PC-9 (cell line): ENCODE measurements at regions not wholly inside any gene's neighbourhood (a gene's known extent, or its start where the extent isn't known, plus 50 kb on each side); places are given as distances from the start of the nearest gene placed in this dataset.

ENCODE experiments used
- BruUV-seq: library from RNA; stranded (reverse); fragments of 400-500 nt; replicated peaks from 2 replicates; lab custom pipeline; 2021; lab: Mats Ljungman, UMichigan
- CTCF ChIA-PET: fragments of 300-600 bp; sonication (Branson Sonifier 250); formaldehyde crosslinking; loops from one replicate; lab custom pipeline; 2022; ENCODE audit warnings: antibody characterized with exemption; lab: Charles Lee
- POLR2A ChIA-PET: fragments of 300-600 bp; sonication (Branson Sonifier 250); formaldehyde crosslinking; loops from one replicate; lab custom pipeline; 2022; ENCODE audit warnings: antibody characterized with exemption; ENCODE audit not compliant: unreplicated experiment; lab: Charles Lee
- DNase-seq, 2 experiments: peaks; one replicate each; pipeline versions ENCODE4 v3.0.0 to v3.0.0-alpha.2; 2015 to 2022; ENCODE audit warnings: mixed read lengths in 1 of 2
- H2AFZ ChIP-seq: fragments of 200-600 bp; sonication (generic); 2 replicates; pipeline ENCODE4 v1.8.1; 2017; ENCODE audit warnings: antibody characterized with exemption
- H3F3A ChIP-seq: fragments of 200-600 bp; sonication (generic); 2 replicates; pipeline ENCODE4 v1.8.1; 2017; ENCODE audit warnings: antibody characterized with exemption, mild to moderate bottlenecking, low read depth; ENCODE audit not compliant: insufficient read depth
- H3K27ac ChIP-seq: fragments of 200-600 bp; sonication (generic); 2 replicates; pipeline ENCODE4 v1.6.1; 2016; ENCODE audit warnings: mixed run types
- H3K27me3 ChIP-seq: fragments of 200-600 bp; sonication (generic); 2 replicates; pipeline ENCODE4 v1.6.1; 2016; ENCODE audit warnings: low read depth, mixed run types; ENCODE audit not compliant: insufficient read depth
- H3K36me3 ChIP-seq: fragments of 200-600 bp; sonication (generic); 2 replicates; pipeline ENCODE4 v1.6.1; 2016; ENCODE audit warnings: low read depth, mixed run types
- H3K4me1 ChIP-seq: fragments of 200-600 bp; sonication (generic); replicated peaks from 2 replicates; pipeline ENCODE4 v1.6.1; 2016; ENCODE audit warnings: mixed run types; ENCODE audit not compliant: insufficient read depth
- H3K4me2 ChIP-seq: fragments of 200-600 bp; sonication (generic); 2 replicates; pipeline ENCODE4 v1.6.1; 2017; ENCODE audit warnings: mixed run types
- H3K4me3 ChIP-seq: fragments of 200-600 bp; sonication (generic); 2 replicates; pipeline ENCODE4 v1.6.1; 2016; ENCODE audit warnings: mixed run types
- H3K79me2 ChIP-seq: fragments of 200-600 bp; sonication (generic); 2 replicates; pipeline ENCODE4 v1.6.1; 2017; ENCODE audit warnings: low read depth, mixed run types
- H3K9me2 ChIP-seq: fragments of 200-600 bp; sonication (generic); 2 replicates; pipeline ENCODE4 v1.8.1; 2017; ENCODE audit warnings: mild to moderate bottlenecking; ENCODE audit not compliant: insufficient read depth
- H3K9me3 ChIP-seq: fragments of 200-600 bp; sonication (generic); 2 replicates; pipeline ENCODE4 v1.8.1; 2016; ENCODE audit warnings: low read depth; ENCODE audit not compliant: insufficient read depth
- H4K20me1 ChIP-seq: fragments of 200-600 bp; sonication (generic); 2 replicates; pipeline ENCODE4 v1.8.1; 2017; ENCODE audit not compliant: insufficient read depth
- EZH2 ChIP-seq: fragments of 200-600 bp; sonication (generic); IDR thresholded peaks from 2 replicates; pipeline ENCODE4 v1.8.0; 2017; ENCODE audit warnings: antibody characterized with exemption, low read depth
- intact Hi-C: fragments of 100-400 bp; cut with micrococcal nuclease; formaldehyde crosslinking; loops from one replicate; pipeline ENCODE4 v1.10.0; 2022; ENCODE audit not compliant: unreplicated experiment
- TF ChIP-seq, protein P1 (sequence below): fragments of 200-600 bp; sonication (generic); conservative IDR thresholded peaks from 2 replicates; pipeline ENCODE4 v1.6.1; 2017; ENCODE audit warnings: mixed run types, antibody characterized with exemption, mild to moderate bottlenecking, moderate library complexity

DNA sequence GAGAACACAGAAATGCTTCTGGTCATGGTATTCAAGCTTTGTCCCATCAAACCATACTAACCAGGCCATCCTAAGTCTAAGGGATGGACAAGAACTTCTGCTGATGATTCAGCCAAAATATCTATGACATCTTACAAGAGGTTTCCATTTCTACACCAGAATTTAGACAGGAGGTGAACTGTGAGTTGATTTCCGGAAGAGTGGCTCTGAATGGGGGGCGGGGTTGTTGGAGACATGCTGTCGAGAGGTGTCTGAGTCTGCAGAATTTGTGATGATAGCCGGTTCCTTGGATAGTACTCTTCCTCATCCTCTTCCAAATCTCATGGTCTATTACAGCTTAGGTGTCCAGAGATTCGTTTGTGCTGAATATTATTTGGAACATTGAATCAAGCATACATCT is 408.7 kb upstream of the TCF4 start:
- no peak for TF ChIP-seq EZH2
- TF ChIP-seq, protein P1, sequence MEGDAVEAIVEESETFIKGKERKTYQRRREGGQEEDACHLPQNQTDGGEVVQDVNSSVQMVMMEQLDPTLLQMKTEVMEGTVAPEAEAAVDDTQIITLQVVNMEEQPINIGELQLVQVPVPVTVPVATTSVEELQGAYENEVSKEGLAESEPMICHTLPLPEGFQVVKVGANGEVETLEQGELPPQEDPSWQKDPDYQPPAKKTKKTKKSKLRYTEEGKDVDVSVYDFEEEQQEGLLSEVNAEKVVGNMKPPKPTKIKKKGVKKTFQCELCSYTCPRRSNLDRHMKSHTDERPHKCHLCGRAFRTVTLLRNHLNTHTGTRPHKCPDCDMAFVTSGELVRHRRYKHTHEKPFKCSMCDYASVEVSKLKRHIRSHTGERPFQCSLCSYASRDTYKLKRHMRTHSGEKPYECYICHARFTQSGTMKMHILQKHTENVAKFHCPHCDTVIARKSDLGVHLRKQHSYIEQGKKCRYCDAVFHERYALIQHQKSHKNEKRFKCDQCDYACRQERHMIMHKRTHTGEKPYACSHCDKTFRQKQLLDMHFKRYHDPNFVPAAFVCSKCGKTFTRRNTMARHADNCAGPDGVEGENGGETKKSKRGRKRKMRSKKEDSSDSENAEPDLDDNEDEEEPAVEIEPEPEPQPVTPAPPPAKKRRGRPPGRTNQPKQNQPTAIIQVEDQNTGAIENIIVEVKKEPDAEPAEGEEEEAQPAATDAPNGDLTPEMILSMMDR, result no peak
- no peaks in the 10 kb centered on the region for H3K27me3 ChIP-seq
- H3K9me3 ChIP-seq, result no peaks in the 10 kb centered on the region
- H3K79me2 ChIP-seq, result no peaks in the 10 kb centered on the region
- peaks cover 19% of the 10 kb centered on the region for H3F3A ChIP-seq
- BruUV-seq, result no TSS peak
- no peaks in the 10 kb centered on the region for H3K36me3 ChIP-seq
- ChIA-PET POLR2A (no interaction called here), CTCF (no interaction called here)
- peaks cover 21% of the 10 kb centered on the region for H3K4me1 ChIP-seq
- H2AFZ ChIP-seq, result no peak overlapping the region
- no peak for DNase-seq
- H3K27ac ChIP-seq, result no peak overlapping the region
- H3K9me2 ChIP-seq, result no peaks in the 10 kb centered on the region
- no peak overlapping the region for H3K4me2 ChIP-seq
- H4K20me1 ChIP-seq, result no peaks in the 10 kb centered on the region
- intact Hi-C loops, result no loop called here
- no peak overlapping the region for H3K4me3 ChIP-seq

DNA sequence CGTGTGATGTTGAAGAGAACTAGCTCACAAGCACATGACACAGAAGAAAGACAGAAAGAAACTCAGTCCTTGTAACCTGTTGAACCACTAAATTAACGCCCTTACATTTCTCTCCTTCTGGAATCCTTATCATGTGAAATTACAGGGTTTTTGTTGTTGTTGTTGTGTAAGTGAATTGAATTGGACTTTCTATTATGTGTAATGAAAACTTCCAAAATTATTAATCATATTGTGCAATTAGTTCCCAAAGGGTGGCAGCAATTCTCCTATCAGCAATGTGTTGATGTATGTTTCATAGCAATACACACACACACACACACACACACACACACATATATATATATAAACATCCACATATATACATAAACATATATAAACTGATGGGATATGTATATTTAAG is 402.2 kb upstream of the TCF4 start:
- no peak overlapping the region for H3K27ac ChIP-seq
- no peaks in the 10 kb centered on the region for H4K20me1 ChIP-seq
- ChIA-PET POLR2A (no interaction called here), CTCF (no interaction called here)
- H3K79me2 ChIP-seq, result no peaks in the 10 kb centered on the region
- H3K9me3 ChIP-seq, result no peaks in the 10 kb centered on the region
- no peaks in the 10 kb centered on the region for H3K4me1 ChIP-seq
- H3K4me2 ChIP-seq, result no peak overlapping the region
- intact Hi-C loops, result no loop called here
- no peak overlapping the region for H3K4me3 ChIP-seq
- BruUV-seq, result no TSS peak
- H2AFZ ChIP-seq, result no peak overlapping the region
- no peak for TF ChIP-seq EZH2
- TF ChIP-seq, protein P1, result no peak
- H3K27me3 ChIP-seq, result no peaks in the 10 kb centered on the region
- DNase-seq, result no peak
- no peaks in the 10 kb centered on the region for H3F3A ChIP-seq
- H3K9me2 ChIP-seq, result no peaks in the 10 kb centered on the region
- H3K36me3 ChIP-seq, result no peaks in the 10 kb centered on the region

DNA sequence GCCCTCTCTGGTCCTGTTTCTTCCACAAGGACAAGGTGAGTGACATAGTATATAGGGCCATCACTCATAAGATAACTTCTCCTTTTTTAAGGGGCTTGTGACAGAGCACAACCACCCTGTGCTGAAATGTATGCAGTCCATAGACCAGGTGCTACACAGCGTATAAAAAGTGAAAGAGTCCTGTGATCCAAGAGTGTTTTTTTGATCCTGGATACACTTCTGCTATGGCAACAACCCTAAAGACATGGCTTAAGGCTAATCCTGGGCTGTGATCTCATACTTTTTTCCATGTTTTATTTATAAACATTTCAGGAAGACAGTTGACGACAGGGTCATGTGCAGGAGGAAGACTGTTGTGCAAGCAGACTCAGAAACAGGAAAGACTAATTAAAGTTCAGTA is 400.5 kb upstream of the TCF4 start:
- no peak for DNase-seq
- BruUV-seq, result no TSS peak
- ChIA-PET POLR2A (no interaction called here), CTCF (no interaction called here)
- Histone ChIP-seq H3K27me3 (no peaks in the 10 kb centered on the region), H4K20me1 (no peaks in the 10 kb centered on the region), H3K4me1 (no peaks in the 10 kb centered on the region), H3K36me3 (no peaks in the 10 kb centered on the region), H3K9me3 (no peaks in the 10 kb centered on the region), H3K4me3 (no peak overlapping the region), H3K9me2 (no peaks in the 10 kb centered on the region), H3F3A (no peaks in the 10 kb centered on the region), H3K27ac (no peak overlapping the region), H3K4me2 (no peak overlapping the region), H3K79me2 (no peaks in the 10 kb centered on the region), H2AFZ (no peak overlapping the region)
- intact Hi-C loops, result no loop called here
- TF ChIP-seq, protein P1, result no peak
- no peak for TF ChIP-seq EZH2
